ENCODE measurements at regions not wholly inside any gene's neighbourhood (a gene's known extent, or its start where the extent isn't known, plus 50 kb on each side); places are given as distances from the start of the nearest gene placed in this dataset.
"Not testable (repeated sequence)": the region's sequence is repeated elsewhere in the genome, so short reads cannot be mapped to it uniquely, and the experiment has no call there.

- Mint-ChIP-seq H3K27me3 (ENCODE audit: low read depth) (no peaks in the 10 kb centered on the region), H3K4me3 (ENCODE audit: unreplicated experiment) (no peak overlapping the region), H3K4me1 (ENCODE audit: low read depth) (no peaks in the 10 kb centered on the region), H3K9me3 (ENCODE audit: low read depth) (peaks cover 27% of the 10 kb centered on the region), H3K36me3 (ENCODE audit: low read depth) (no peaks in the 10 kb centered on the region), H3K27ac (ENCODE audit: unreplicated experiment) (no peak overlapping the region)
- TF ChIP-seq CTCF (IDR thresholded peaks at IDR 0.05), result no peak
- no peak for DNase-seq (ENCODE audit: low spot score)
Measured at GRCh38 chr18:52152036-52152435, 188.0 kb upstream of the DCC start.

GRCh38 chr18:52156166-52156565 lies 183.8 kb upstream of the DCC start:
- no peaks in the 10 kb centered on the region for H3K36me3 Mint-ChIP-seq (ENCODE audit: low read depth)

GRCh38 chr18:52160636-52161035 lies 179.4 kb upstream of the DCC start:
- no peak for DNase-seq (ENCODE audit: low spot score)
- Mint-ChIP-seq H3K4me1 (ENCODE audit: low read depth) (no peaks in the 10 kb centered on the region), H3K36me3 (ENCODE audit: low read depth) (no peaks in the 10 kb centered on the region), H3K9me3 (ENCODE audit: low read depth) (peaks cover 32% of the 10 kb centered on the region), H3K27me3 (ENCODE audit: low read depth) (no peaks in the 10 kb centered on the region), H3K4me3 (ENCODE audit: unreplicated experiment) (no peak overlapping the region), H3K27ac (ENCODE audit: unreplicated experiment) (no peak overlapping the region)
- TF ChIP-seq CTCF (IDR thresholded peaks at IDR 0.05), result no peak

More at GRCh38 chr18:52156166-52156565, 183.8 kb upstream of the DCC start:
- no peak overlapping the region for H3K4me3 Mint-ChIP-seq (ENCODE audit: unreplicated experiment)
- DNase-seq (ENCODE audit: low spot score), result no peak
- TF ChIP-seq CTCF (IDR thresholded peaks at IDR 0.05), result no peak
- no peak overlapping the region for H3K27ac Mint-ChIP-seq (ENCODE audit: unreplicated experiment)
- peaks cover 15% of the 10 kb centered on the region for H3K9me3 Mint-ChIP-seq (ENCODE audit: low read depth)
- H3K4me1 Mint-ChIP-seq (ENCODE audit: low read depth), result no peaks in the 10 kb centered on the region
- no peaks in the 10 kb centered on the region for H3K27me3 Mint-ChIP-seq (ENCODE audit: low read depth)

- H3K36me3 Mint-ChIP-seq (ENCODE audit: low read depth), result no peaks in the 10 kb centered on the region
- H3K27me3 Mint-ChIP-seq (ENCODE audit: low read depth), result no peaks in the 10 kb centered on the region
- H3K9me3 Mint-ChIP-seq (ENCODE audit: low read depth), result peaks cover 35% of the 10 kb centered on the region
- H3K4me1 Mint-ChIP-seq (ENCODE audit: low read depth), result no peaks in the 10 kb centered on the region
- TF ChIP-seq CTCF (IDR thresholded peaks at IDR 0.05), result no peak
- no peak for DNase-seq (ENCODE audit: low spot score)
- no peak overlapping the region for H3K4me3 Mint-ChIP-seq (ENCODE audit: unreplicated experiment)
- no peak overlapping the region for H3K27ac Mint-ChIP-seq (ENCODE audit: unreplicated experiment)
Measured at GRCh38 chr18:52163478-52163877, 176.5 kb upstream of the DCC start.

- H3K36me3 Mint-ChIP-seq (ENCODE audit: low read depth); H3K4me3 Mint-ChIP-seq (ENCODE audit: unreplicated experiment); H3K27me3 Mint-ChIP-seq (ENCODE audit: low read depth); DNase-seq (ENCODE audit: low spot score); H3K27ac Mint-ChIP-seq (ENCODE audit: unreplicated experiment); H3K4me1 Mint-ChIP-seq (ENCODE audit: low read depth): not testable (repeated sequence)
- peaks cover 22% of the 10 kb centered on the region for H3K9me3 Mint-ChIP-seq (ENCODE audit: low read depth)
Measured at GRCh38 chr18:52168131-52168530, 171.9 kb upstream of the DCC start.

GRCh38 chr18:52174220-52174619 lies 165.8 kb upstream of the DCC start:
- H3K27ac Mint-ChIP-seq (ENCODE audit: unreplicated experiment), result no peak overlapping the region
- no peaks in the 10 kb centered on the region for H3K36me3 Mint-ChIP-seq (ENCODE audit: low read depth)
- no peaks in the 10 kb centered on the region for H3K4me1 Mint-ChIP-seq (ENCODE audit: low read depth)

More at GRCh38 chr18:52174220-52174619, 165.8 kb upstream of the DCC start:
- no peak for TF ChIP-seq CTCF (IDR thresholded peaks at IDR 0.05)
- Mint-ChIP-seq H3K4me3 (ENCODE audit: unreplicated experiment) (no peak overlapping the region), H3K27me3 (ENCODE audit: low read depth) (no peaks in the 10 kb centered on the region), H3K9me3 (ENCODE audit: low read depth) (peaks cover 2% of the 10 kb centered on the region)
- DNase-seq (ENCODE audit: low spot score), result no peak
